Left lung (tissue), 4 donors: ENCODE measurements at regions not wholly inside any gene's neighbourhood (a gene's known extent, or its start where the extent isn't known, plus 50 kb on each side); places are given as distances from the start of the nearest gene placed in this dataset.
"Not testable (repeated sequence)": the region's sequence is repeated elsewhere in the genome, so short reads cannot be mapped to it uniquely, and the experiment has no call there.

Experiments
- ATAC-seq: fragments of 200-7000 bp; cut with Tn5 transposase; one replicate; pipeline ENCODE4 v1.9.1; 2020; ENCODE audit warnings: moderate library complexity
- DNase-seq, 4 donors: peaks; one replicate each; pipeline ENCODE4 v3.0.0-alpha.2; 2013 to 2020
- H3K27ac ChIP-seq, 2 donors: fragments of 200-600 bp; sonication (generic) in 1 of 2; one replicate each; pipeline versions ENCODE4 v1.5.0 to v1.8.0; 2020 to 2021
- H3K27me3 ChIP-seq, 2 donors: fragments of 200-600 bp; sonication (generic) in 1 of 2; one replicate each; pipeline versions ENCODE4 v1.5.0 to v1.8.0; 2020 to 2021
- H3K36me3 ChIP-seq, 2 donors: fragments of 200-600 bp; sonication (generic) in 1 of 2; one replicate each; pipeline versions ENCODE4 v1.5.0 to v1.8.0; 2020 to 2021
- H3K4me1 ChIP-seq, 2 donors: fragments of 200-600 bp; one replicate each; pipeline ENCODE4 v1.8.0; 2021
- H3K4me3 ChIP-seq, 2 donors: fragments of 200-600 bp; sonication (generic) in 1 of 2; one replicate each; pipeline versions ENCODE4 v1.5.0 to v1.8.0; 2020 to 2021; ENCODE audit warnings: mild to moderate bottlenecking in 1 of 2
- H3K9me3 ChIP-seq, 2 donors: fragments of 200-600 bp; sonication (generic) in 1 of 2; one replicate each; pipeline versions ENCODE4 v1.5.0 to v1.8.0; 2020 to 2021
- intact Hi-C, 2 donors: fragments of 100-400 bp; cut with DNase I; formaldehyde crosslinking; loops; one replicate each; pipeline versions ENCODE4 v1.11.2 to v1.14.2; 2022
- TF ChIP-seq, protein P1 (sequence below), 2 donors: fragments of 200-600 bp; sonication (generic) in 1 of 2; IDR thresholded peaks; one replicate each; pipeline versions ENCODE4 v1.5.0 to v1.8.0; 2021; ENCODE audit warnings: antibody characterized with exemption in 2 of 2
- donor health status: DM: no; HTN: yes; CAD: no.
- donor health status: DM: no; HTN: no; CAD: no.

GRCh38 chr2:56583796-56584315 lies 400.1 kb downstream of the CCDC85A start:
- TF ChIP-seq, protein P1, sequence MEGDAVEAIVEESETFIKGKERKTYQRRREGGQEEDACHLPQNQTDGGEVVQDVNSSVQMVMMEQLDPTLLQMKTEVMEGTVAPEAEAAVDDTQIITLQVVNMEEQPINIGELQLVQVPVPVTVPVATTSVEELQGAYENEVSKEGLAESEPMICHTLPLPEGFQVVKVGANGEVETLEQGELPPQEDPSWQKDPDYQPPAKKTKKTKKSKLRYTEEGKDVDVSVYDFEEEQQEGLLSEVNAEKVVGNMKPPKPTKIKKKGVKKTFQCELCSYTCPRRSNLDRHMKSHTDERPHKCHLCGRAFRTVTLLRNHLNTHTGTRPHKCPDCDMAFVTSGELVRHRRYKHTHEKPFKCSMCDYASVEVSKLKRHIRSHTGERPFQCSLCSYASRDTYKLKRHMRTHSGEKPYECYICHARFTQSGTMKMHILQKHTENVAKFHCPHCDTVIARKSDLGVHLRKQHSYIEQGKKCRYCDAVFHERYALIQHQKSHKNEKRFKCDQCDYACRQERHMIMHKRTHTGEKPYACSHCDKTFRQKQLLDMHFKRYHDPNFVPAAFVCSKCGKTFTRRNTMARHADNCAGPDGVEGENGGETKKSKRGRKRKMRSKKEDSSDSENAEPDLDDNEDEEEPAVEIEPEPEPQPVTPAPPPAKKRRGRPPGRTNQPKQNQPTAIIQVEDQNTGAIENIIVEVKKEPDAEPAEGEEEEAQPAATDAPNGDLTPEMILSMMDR (IDR thresholded peaks at IDR 0.05), result no peak
- Histone ChIP-seq H3K4me1 (no peaks in the 10 kb centered on the region), H3K36me3 (no peaks in the 10 kb centered on the region), H3K27ac (no peak overlapping the region), H3K9me3 (no peaks in the 10 kb centered on the region), H3K27me3 (no peaks in the 10 kb centered on the region), H3K4me3 (no peak overlapping the region)
- intact Hi-C loops, result no loop called here
- DNase-seq (no peak), ATAC-seq (no peak)

DNA sequence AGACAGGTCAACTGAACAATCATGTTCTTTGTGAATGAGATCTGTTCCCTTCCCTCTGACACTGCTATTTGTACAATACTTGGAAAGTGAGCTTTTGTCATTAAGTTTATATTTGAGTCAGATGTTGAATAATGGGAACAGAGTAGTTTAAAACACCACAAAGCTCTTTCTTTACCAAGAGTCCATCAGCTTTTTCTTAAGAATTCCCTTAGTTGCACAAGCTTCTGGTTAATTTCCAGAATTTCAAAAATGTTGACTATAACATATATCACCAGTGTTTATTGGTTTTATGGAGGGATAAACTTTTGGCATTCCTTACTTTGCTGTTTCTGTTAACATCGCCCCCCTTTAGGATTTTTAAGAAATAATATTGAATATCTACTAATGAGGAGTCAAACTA lies 403.7 kb downstream of the CCDC85A start:
- H3K27ac ChIP-seq, result no peak overlapping the region
- H3K36me3 ChIP-seq, result no peaks in the 10 kb centered on the region
- DNase-seq (no peak), ATAC-seq (no peak)
- H3K4me1 ChIP-seq, result no peaks in the 10 kb centered on the region
- intact Hi-C loops, result no loop called here
- H3K27me3 ChIP-seq, result no peaks in the 10 kb centered on the region
- no peaks in the 10 kb centered on the region for H3K9me3 ChIP-seq
- TF ChIP-seq, protein P1 (IDR thresholded peaks at IDR 0.05), result no peak
- no peak overlapping the region for H3K4me3 ChIP-seq

DNA sequence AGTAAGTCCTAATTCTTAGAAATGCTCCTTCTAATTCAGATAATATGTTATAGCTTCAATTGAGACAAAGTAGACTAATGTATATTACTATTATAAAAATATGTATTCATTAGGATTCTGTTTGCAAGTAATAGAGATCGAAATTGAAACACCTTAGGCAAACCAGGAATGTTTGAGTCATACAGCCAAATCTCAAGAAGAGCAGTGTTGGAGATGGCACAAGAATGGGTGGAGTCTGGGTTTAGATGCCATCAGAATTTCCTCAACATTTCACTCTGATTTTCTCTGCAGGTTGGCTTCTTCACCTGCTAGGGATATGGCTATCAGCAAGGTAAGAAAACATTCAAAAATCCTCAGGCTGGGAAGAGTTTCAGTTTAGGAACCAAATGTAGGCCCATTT lies 405.4 kb downstream of the CCDC85A start:
- DNase-seq, result no peak
- Histone ChIP-seq H3K4me1 (no peaks in the 10 kb centered on the region), H3K4me3 (no peak overlapping the region), H3K27me3 (no peaks in the 10 kb centered on the region), H3K27ac (no peak overlapping the region), H3K9me3 (no peaks in the 10 kb centered on the region), H3K36me3 (no peaks in the 10 kb centered on the region)
- ATAC-seq, result no peak
- TF ChIP-seq, protein P1 (IDR thresholded peaks at IDR 0.05), result no peak
- intact Hi-C loops, result no loop called here

GRCh38 chr2:56589835-56590234 lies 406.0 kb downstream of the CCDC85A start:
- Histone ChIP-seq H3K4me3 (no peak overlapping the region), H3K27me3 (no peaks in the 10 kb centered on the region), H3K36me3 (no peaks in the 10 kb centered on the region), H3K9me3 (peaks cover 0 to 2% of the 10 kb centered on the region in 2 donors), H3K4me1 (no peaks in the 10 kb centered on the region), H3K27ac (no peak overlapping the region)
- ATAC-seq, result no peak
- intact Hi-C loops, result no loop called here
- DNase-seq, result no peak
- TF ChIP-seq, protein P1 (IDR thresholded peaks at IDR 0.05), result no peak

DNA sequence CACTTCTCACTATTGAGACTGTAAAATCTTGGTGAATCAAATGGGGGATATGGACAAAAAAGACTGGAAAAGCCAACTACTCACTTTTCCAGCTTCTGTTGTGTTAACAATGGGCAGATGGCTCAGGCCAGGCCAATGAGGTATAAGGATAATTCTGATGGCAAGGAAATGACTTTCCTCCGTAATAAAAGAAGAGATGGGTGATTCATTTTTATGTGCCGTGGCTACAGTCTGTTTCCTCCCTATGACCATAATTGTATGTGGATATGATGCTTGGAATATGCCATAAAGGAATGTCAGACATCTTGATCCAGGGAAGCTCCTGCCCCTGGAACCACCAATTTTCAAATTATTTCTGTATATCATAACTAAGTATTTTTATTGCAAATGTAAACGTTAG lies 406.8 kb downstream of the CCDC85A start:
- Histone ChIP-seq H3K9me3 (peaks cover 0 to 2% of the 10 kb centered on the region in 2 donors), H3K4me1 (no peaks in the 10 kb centered on the region), H3K27me3 (no peaks in the 10 kb centered on the region), H3K4me3 (no peak overlapping the region), H3K36me3 (no peaks in the 10 kb centered on the region), H3K27ac (no peak overlapping the region)
- ATAC-seq (no peak), DNase-seq (no peak)
- intact Hi-C loops, result no loop called here
- TF ChIP-seq, protein P1 (IDR thresholded peaks at IDR 0.05), result no peak

DNA sequence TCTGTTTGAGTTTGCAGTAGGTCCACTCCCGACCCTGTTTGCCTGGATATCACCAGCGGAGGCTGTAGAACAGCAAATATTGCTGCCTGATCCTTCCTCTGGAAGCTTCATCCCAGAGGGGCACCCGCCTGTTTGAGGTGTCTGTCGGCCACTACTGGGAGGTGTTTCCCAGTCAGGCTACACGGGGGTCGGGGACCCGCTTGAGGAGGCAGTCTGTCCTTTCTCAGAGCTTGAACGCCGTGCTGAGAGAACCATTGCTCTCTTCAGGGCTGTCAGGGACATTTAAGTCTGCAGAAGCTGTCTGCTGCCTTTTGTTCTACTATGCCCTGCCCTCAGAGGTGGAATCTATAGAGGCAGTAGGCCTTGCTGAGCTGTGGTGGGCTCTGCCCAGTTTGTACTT lies 422.3 kb downstream of the CCDC85A start:
- H3K4me3 ChIP-seq, H3K27ac ChIP-seq, intact Hi-C loops, H3K27me3 ChIP-seq, H3K4me1 ChIP-seq, H3K36me3 ChIP-seq, ATAC-seq, H3K9me3 ChIP-seq: not testable (repeated sequence)
- DNase-seq, result peak in 1 of 4 donors; percentile 19
